H1 (cell line): ENCODE measurements at regions not wholly inside any gene's neighbourhood (a gene's known extent, or its start where the extent isn't known, plus 50 kb on each side); places are given as distances from the start of the nearest gene placed in this dataset.

Source experiments
- CBX5 ChIP-seq: fragments of 300-800, 300-1000 bp; sonication (generic); IDR thresholded peaks from 2 replicates; pipeline ENCODE4 v1.7.1; 2016; ENCODE audit warnings: antibody characterized with exemption, low read length, low read depth
- PHF8 ChIP-seq: fragments of 200-600 bp; sonication (generic); conservative IDR thresholded peaks from 2 replicates; pipeline ENCODE4 v1.7.1; 2012; ENCODE audit warnings: low read depth, mild to moderate bottlenecking, inconsistent platforms, low read length, moderate library complexity
- POU5F1 ChIP-seq: IDR thresholded peaks from 2 replicates; pipeline ENCODE4 v1.6.1; 2011; ENCODE audit warnings: low read depth, mild to moderate bottlenecking, low read length, moderate library complexity

GRCh38 chr6:163815796-163816195, 401.3 kb downstream of the QKI start (continued):
- TF ChIP-seq POU5F1 (no peak), PHF8 (no peak), CBX5 (no peak)
- TF ChIP-seq, all 59 proteins: peak for 0
